RWPE2 (cell line): ENCODE measurements at regions not wholly inside any gene's neighbourhood (a gene's known extent, or its start where the extent isn't known, plus 50 kb on each side); places are given as distances from the start of the nearest gene placed in this dataset.

ENCODE experiments used
- ATAC-seq: fragments of 200-7000 bp; cut with Tn5 transposase; 3 replicates; pipeline ENCODE4 v1.9.1; 2021; ENCODE audit warnings: low read depth
- DNase-seq: peaks from one replicate; pipeline ENCODE4 v3.0.0-alpha.2; 2020; ENCODE audit warnings: low spot score
- H3K27ac ChIP-seq: fragments of 450-650 bp; 2 replicates; pipeline ENCODE4 v1.5.1; 2017; ENCODE audit warnings: mild to moderate bottlenecking; ENCODE audit not compliant: poor library complexity, severe bottlenecking
- H3K27me3 ChIP-seq: fragments of 250-450 bp; sonication (Bioruptor Pico); 2 replicates; pipeline ENCODE4 v1.5.1; 2021; ENCODE audit warnings: mild to moderate bottlenecking, moderate library complexity; ENCODE audit not compliant: insufficient read depth, poor library complexity, severe bottlenecking
- H3K36me3 ChIP-seq: fragments of 250-450 bp; sonication (Bioruptor Pico); 2 replicates; pipeline ENCODE4 v1.5.1; 2020; ENCODE audit warnings: low read depth, mild to moderate bottlenecking, moderate library complexity
- H3K4me1 ChIP-seq: fragments of 250-450 bp; sonication (Bioruptor Pico); 2 replicates; pipeline ENCODE4 v1.5.1; 2021; ENCODE audit warnings: mild to moderate bottlenecking, moderate library complexity; ENCODE audit not compliant: insufficient read depth, poor library complexity, severe bottlenecking
- H3K4me3 ChIP-seq: fragments of 250-450 bp; sonication (Bioruptor Pico); 2 replicates; pipeline ENCODE4 v1.5.1; 2021; ENCODE audit warnings: mild to moderate bottlenecking, moderate library complexity; ENCODE audit not compliant: severe bottlenecking
- H3K9me3 ChIP-seq: fragments of 250-450 bp; sonication (Bioruptor Pico); 2 replicates; pipeline ENCODE4 v1.5.1; 2021; ENCODE audit warnings: mild to moderate bottlenecking, moderate library complexity; ENCODE audit not compliant: severe bottlenecking
- TF ChIP-seq, protein P1 (sequence below): fragments of 450-650 bp; IDR thresholded peaks from one replicate; pipeline ENCODE4 v1.5.1; 2017; ENCODE audit warnings: mild to moderate bottlenecking, moderate library complexity; ENCODE audit not compliant: poor library complexity, severe bottlenecking

DNA sequence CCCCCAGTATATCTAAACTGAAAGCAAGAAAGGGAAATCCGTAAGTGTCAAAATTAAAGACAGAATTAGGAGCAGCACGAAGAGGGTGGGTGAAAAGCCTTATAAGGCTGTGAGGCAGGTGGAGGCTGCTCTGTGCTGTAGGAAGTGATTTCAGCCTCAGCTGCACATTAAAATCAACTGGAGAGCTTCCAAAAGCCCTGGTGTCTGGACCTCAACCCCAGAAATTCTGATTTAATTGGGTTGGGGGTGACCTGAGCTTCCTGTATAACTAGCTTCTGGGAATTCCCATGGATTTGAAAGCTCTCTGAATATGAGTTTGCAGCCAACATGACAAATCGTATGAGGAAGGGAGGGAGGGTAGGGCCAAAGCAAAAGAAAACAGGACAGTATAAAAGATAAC lies 242.4 kb upstream of the TMTC4 start:
- TF ChIP-seq, protein P1, sequence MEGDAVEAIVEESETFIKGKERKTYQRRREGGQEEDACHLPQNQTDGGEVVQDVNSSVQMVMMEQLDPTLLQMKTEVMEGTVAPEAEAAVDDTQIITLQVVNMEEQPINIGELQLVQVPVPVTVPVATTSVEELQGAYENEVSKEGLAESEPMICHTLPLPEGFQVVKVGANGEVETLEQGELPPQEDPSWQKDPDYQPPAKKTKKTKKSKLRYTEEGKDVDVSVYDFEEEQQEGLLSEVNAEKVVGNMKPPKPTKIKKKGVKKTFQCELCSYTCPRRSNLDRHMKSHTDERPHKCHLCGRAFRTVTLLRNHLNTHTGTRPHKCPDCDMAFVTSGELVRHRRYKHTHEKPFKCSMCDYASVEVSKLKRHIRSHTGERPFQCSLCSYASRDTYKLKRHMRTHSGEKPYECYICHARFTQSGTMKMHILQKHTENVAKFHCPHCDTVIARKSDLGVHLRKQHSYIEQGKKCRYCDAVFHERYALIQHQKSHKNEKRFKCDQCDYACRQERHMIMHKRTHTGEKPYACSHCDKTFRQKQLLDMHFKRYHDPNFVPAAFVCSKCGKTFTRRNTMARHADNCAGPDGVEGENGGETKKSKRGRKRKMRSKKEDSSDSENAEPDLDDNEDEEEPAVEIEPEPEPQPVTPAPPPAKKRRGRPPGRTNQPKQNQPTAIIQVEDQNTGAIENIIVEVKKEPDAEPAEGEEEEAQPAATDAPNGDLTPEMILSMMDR: no peak
- no peak overlapping the region for H3K27ac ChIP-seq
- DNase-seq (no peak), ATAC-seq (no peak)
- H3K27me3 ChIP-seq: no peaks in the 10 kb centered on the region
- no peaks in the 10 kb centered on the region for H3K36me3 ChIP-seq
- no peaks in the 10 kb centered on the region for H3K4me1 ChIP-seq
- no peaks in the 10 kb centered on the region for H3K9me3 ChIP-seq
- no peak overlapping the region for H3K4me3 ChIP-seq

- H3K4me3 ChIP-seq: no peak overlapping the region
Observed at GRCh38 chr13:100913143-100913542, 238.5 kb upstream of the TMTC4 start.

DNA sequence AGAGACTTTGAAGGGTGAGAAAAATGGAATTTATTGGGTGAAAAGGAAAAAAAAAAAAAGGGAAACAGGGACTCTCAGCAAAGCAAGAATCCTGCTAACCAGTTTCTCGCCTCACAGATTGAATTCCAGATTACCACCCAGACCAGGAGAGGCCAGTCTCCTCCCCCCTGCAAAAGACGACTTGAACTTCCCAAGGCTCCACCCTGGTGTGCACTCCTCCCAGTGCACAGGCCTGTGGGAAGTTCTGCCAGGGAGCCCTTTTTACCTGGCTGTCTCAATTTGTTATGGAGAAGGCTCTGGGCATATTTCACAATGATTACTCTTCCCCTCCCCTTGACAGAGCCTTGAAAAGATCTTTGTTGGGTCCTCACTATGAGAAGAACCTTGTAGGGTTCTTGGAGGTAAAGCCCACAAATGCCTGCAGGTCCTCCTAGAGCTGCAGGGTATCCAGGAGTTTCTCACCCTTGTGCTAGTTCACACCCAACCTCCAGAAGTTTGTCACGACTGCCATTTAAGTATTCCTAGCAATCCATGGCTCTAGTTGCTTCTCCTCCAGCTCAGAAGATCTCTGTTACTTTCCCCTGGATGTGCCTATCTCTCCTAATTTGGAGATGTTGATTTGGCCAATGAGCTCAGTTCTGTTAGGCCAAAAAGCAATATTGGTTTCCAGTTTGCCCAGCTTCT lies 229.8 kb upstream of the TMTC4 start:
- H3K36me3 ChIP-seq: no peaks in the 10 kb centered on the region
- no peaks in the 10 kb centered on the region for H3K27me3 ChIP-seq
- H3K4me1 ChIP-seq: no peaks in the 10 kb centered on the region
- ATAC-seq (no peak), DNase-seq (no peak)
- H3K9me3 ChIP-seq: no peaks in the 10 kb centered on the region
- no peak overlapping the region for H3K4me3 ChIP-seq
- TF ChIP-seq, protein P1: no peak
- H3K27ac ChIP-seq: no peak overlapping the region

More at GRCh38 chr13:100913143-100913542, 238.5 kb upstream of the TMTC4 start:
- Histone ChIP-seq H3K27ac (no peak overlapping the region), H3K4me1 (no peaks in the 10 kb centered on the region), H3K9me3 (no peaks in the 10 kb centered on the region), H3K27me3 (no peaks in the 10 kb centered on the region), H3K36me3 (no peaks in the 10 kb centered on the region)
- DNase-seq (no peak), ATAC-seq (no peak)
- TF ChIP-seq, protein P1: no peak

DNA sequence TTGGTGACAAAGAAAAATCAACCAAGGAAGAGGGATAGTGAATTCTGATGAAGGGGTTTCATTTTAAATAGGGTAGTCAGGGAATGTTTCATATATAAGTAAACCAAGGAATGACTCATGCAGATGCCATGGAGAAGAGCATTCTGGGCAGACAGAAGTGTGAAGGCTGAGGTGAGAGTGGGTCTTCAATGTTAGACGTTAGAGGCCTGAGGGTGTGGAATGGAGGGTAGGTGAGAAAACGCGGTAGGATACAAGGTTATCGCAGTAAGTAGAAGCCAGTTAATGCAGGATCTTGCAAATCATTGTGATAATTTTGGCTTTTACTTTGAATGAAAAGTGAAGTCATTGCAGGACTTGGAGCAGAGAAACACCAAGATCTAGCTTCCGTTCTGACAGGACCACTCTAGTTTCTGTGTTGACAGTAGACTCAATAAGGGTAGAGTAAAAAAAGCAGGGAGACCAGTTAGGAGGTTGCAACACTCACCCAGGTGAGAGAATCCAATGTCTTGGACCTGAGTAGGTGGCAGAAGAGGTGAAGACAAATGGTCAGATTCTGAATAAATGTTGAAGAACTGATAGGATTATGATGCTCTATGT lies 225.2 kb upstream of the TMTC4 start:
- ATAC-seq: no peak
- no peaks in the 10 kb centered on the region for H3K4me1 ChIP-seq
- TF ChIP-seq, protein P1: no peak
- H3K27me3 ChIP-seq: no peaks in the 10 kb centered on the region
- H3K27ac ChIP-seq: no peak overlapping the region
- no peak overlapping the region for H3K4me3 ChIP-seq
- no peak for DNase-seq
- no peaks in the 10 kb centered on the region for H3K9me3 ChIP-seq
- no peaks in the 10 kb centered on the region for H3K36me3 ChIP-seq

DNA sequence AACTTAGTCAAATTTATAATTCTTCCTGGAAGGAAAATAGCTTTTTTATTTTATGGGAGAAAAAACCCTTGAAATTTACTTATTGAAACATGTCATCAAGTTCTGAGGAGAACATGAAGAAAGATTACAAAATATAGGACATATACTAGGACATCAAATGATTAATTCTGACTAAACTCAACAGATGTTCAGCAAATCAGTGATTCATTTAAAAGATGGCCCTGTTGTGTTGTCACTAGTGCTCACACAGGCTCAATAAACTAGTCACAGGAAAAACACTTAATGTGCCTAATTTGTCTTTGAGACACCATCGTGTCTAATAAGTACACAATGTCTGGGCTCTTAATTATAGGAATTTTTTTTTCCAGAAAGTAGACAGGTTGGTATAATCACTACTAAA lies 223.8 kb upstream of the TMTC4 start:
- Histone ChIP-seq H3K27me3 (no peaks in the 10 kb centered on the region), H3K9me3 (no peaks in the 10 kb centered on the region), H3K4me1 (no peaks in the 10 kb centered on the region), H3K36me3 (no peaks in the 10 kb centered on the region), H3K27ac (no peak overlapping the region), H3K4me3 (no peak overlapping the region)
- DNase-seq (no peak), ATAC-seq (no peak)
- TF ChIP-seq, protein P1: no peak
